Fibroblast of pulmonary artery (primary cell): ENCODE measurements at regions not wholly inside any gene's neighbourhood (a gene's known extent, or its start where the extent isn't known, plus 50 kb on each side); places are given as distances from the start of the nearest gene placed in this dataset.
A peak's percentile ranks its signal among the peaks of the same experiment; 100 is the strongest.

Experiments
- DNase-seq: peaks from one replicate; pipeline ENCODE4 v3.0.0-alpha.2; 2010; ENCODE audit warnings: low read depth
- H3K4me3 ChIP-seq: replicated peaks from 2 replicates; pipeline ENCODE4 v1.5.1; 2011; ENCODE audit warnings: low read depth, mild to moderate bottlenecking, control low read depth, low read length, moderate library complexity
- TF ChIP-seq, protein P1 (sequence below): IDR thresholded peaks from 2 replicates; pipeline ENCODE4 v1.5.1; 2011; ENCODE audit warnings: mild to moderate bottlenecking, control low read depth, low read length, inconsistent platforms; ENCODE audit errors: missing control alignments

- H3K4me3 ChIP-seq = no peak overlapping the region
- TF ChIP-seq, protein P1, sequence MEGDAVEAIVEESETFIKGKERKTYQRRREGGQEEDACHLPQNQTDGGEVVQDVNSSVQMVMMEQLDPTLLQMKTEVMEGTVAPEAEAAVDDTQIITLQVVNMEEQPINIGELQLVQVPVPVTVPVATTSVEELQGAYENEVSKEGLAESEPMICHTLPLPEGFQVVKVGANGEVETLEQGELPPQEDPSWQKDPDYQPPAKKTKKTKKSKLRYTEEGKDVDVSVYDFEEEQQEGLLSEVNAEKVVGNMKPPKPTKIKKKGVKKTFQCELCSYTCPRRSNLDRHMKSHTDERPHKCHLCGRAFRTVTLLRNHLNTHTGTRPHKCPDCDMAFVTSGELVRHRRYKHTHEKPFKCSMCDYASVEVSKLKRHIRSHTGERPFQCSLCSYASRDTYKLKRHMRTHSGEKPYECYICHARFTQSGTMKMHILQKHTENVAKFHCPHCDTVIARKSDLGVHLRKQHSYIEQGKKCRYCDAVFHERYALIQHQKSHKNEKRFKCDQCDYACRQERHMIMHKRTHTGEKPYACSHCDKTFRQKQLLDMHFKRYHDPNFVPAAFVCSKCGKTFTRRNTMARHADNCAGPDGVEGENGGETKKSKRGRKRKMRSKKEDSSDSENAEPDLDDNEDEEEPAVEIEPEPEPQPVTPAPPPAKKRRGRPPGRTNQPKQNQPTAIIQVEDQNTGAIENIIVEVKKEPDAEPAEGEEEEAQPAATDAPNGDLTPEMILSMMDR = peak; percentile 41
- DNase-seq = peak; percentile 46
Measured at GRCh38 chr5:171629628-171630349, 155.8 kb upstream of the SMIM23 start.

DNA sequence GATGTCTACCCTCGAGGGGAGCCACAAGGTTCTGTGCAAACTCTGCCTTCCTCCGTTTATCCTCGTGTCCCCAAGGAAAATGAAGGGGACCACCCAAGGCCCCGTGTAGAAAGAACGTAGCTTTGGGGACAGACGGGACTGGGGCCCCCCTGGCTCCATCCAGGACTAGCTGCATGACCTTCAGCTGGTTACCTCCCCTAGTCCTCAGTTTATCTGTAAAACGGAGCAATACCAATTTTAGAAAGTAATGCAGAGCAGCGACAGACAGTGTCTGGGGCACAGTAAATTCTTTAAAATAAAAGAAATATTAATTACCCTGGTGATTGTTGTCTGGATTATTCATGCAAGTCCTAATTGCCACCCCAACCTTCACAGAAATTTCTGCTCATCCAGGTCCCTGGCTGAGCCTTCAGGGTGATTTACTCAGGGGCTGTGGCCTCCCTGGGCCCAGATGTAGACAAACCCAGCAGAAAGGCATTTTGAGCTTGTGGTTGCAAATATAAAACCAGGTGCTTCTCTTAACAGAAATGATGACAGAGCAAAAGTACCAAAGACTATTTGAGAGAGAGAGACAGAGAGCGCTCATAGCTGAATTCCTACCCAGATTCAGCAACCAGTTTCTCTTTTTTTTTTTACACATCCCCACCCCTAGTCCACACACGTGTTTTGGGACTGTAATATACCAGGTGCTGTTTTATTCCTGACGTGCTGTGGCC lies 155.1 kb upstream of the SMIM23 start:
- TF ChIP-seq, protein P1 = no peak
- no peak for DNase-seq
- no peak overlapping the region for H3K4me3 ChIP-seq

- TF ChIP-seq, protein P1 = no peak
- no peak for DNase-seq
- no peak overlapping the region for H3K4me3 ChIP-seq
Measured at GRCh38 chr5:171632616-171633015, 153.0 kb upstream of the SMIM23 start.

GRCh38 chr5:171633776-171634470 lies 151.7 kb upstream of the SMIM23 start:
- no peak overlapping the region for H3K4me3 ChIP-seq
- DNase-seq = no peak
- TF ChIP-seq, protein P1 = no peak

DNA sequence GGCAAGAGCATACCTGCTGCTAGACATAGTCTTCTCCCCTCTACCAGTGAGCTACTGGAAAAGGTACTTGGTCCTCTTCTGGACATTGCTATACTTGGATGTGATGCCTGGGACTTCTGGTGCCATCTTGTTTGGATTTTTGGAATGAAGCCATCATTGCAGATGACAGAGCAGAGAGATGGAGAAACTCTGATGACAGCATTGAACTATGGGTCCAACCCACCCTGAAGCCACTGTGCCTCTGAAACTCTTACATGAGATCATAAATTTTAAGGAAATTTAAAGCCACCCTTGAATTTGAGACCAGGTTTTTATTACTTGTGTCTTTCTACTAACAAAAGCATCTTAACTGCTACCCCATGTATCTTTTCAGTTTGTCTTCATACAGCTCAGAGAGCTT lies 151.1 kb upstream of the SMIM23 start:
- TF ChIP-seq, protein P1 = no peak
- DNase-seq = no peak
- no peak overlapping the region for H3K4me3 ChIP-seq

DNA sequence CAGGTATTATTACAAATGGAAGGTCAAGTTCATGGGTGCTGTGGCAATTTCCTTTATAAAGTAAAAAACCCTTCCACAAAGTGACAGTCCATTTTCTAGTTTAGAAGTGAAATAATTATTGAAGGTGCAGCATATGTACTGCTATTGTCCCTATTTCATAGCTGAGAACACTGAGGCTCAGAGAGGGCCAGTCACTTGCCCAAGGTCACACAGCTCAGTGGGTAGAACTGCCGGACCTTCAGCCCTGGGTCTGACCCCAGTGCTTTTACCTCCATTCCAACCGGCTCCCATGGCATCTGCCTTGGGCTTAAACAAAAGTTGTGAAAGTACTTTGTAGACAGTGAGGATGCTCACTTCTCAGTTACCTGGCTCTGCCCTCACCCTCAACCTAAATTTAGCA lies 150.6 kb upstream of the SMIM23 start:
- DNase-seq = no peak
- H3K4me3 ChIP-seq = no peak overlapping the region
- TF ChIP-seq, protein P1 = no peak
